Omental fat pad (tissue), 3 donors: ENCODE measurements at regions not wholly inside any gene's neighbourhood (a gene's known extent, or its start where the extent isn't known, plus 50 kb on each side); places are given as distances from the start of the nearest gene placed in this dataset.

Experiments used
- ATAC-seq: fragments of 150-250 bp; one replicate; pipeline ENCODE4 v1.9.1; 2016; ENCODE audit warnings: mild to moderate bottlenecking, moderate library complexity; ENCODE audit not compliant: low FRiP score
- DNase-seq: peaks from one replicate; pipeline ENCODE4 v3.0.0-alpha.2; 2019; ENCODE audit warnings: low spot score
- TF ChIP-seq, protein P1 (sequence below), 3 donors: fragments of 450-650 bp; IDR thresholded peaks; one replicate each; pipeline ENCODE4 v1.5.1; 2016 to 2017; ENCODE audit warnings: antibody characterized with exemption in 3 of 3, mild to moderate bottlenecking in 3 of 3, moderate library complexity in 2 of 3

- ATAC-seq, result no peak
- TF ChIP-seq, protein P1, sequence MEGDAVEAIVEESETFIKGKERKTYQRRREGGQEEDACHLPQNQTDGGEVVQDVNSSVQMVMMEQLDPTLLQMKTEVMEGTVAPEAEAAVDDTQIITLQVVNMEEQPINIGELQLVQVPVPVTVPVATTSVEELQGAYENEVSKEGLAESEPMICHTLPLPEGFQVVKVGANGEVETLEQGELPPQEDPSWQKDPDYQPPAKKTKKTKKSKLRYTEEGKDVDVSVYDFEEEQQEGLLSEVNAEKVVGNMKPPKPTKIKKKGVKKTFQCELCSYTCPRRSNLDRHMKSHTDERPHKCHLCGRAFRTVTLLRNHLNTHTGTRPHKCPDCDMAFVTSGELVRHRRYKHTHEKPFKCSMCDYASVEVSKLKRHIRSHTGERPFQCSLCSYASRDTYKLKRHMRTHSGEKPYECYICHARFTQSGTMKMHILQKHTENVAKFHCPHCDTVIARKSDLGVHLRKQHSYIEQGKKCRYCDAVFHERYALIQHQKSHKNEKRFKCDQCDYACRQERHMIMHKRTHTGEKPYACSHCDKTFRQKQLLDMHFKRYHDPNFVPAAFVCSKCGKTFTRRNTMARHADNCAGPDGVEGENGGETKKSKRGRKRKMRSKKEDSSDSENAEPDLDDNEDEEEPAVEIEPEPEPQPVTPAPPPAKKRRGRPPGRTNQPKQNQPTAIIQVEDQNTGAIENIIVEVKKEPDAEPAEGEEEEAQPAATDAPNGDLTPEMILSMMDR (IDR thresholded peaks at IDR 0.05), result no peak
- DNase-seq, result no peak
Measured at GRCh38 chr15:37652646-37653417, 281.6 kb upstream of the TMCO5A start.

DNA sequence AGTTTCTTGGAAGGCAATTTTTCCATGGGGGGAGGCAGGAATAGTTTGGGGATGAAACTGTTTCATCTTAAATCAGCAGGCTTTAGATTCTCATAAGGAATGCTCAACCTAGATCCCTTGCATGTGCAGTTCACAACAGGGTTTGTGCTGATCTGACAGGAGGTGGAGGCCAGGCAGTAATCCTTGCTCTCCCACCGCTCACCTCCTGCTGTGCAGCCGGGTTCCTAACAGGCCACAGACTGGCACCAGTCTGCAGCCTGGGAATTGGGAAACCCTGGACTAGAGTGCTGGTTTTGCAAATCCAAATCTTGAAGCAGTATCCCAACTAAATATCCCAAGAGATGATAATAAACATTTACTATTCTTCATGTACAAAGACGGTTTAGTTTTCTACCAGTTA is 256.3 kb upstream of the TMCO5A start:
- ATAC-seq (no peak), DNase-seq (no peak)
- TF ChIP-seq, protein P1 (IDR thresholded peaks at IDR 0.05), result no peak

DNA sequence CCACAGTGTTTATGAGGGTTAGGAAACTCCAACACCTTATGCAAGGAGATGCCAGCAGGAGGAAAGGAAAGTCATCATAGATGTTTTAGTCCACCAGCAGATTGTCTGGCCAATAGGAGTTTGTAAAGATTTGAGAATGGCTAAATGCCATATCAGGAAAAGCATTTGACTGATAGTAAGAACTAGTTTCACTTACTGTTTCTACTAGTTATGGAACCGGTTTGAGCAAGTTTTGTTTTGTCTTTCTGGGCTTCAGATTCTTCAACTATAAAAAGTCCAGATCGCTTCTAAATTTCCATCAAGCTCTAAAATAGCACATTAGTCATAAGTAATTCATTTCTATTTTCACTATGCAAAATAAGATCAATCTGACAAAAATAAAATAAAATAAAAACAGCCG is 254.8 kb upstream of the TMCO5A start:
- TF ChIP-seq, protein P1 (IDR thresholded peaks at IDR 0.05), result no peak

GRCh38 chr15:37682304-37682703 is 252.1 kb upstream of the TMCO5A start:
- TF ChIP-seq, protein P1 (IDR thresholded peaks at IDR 0.05), result no peak
- ATAC-seq, result no peak
- no peak for DNase-seq

More for the DNA sequence above, 254.8 kb upstream of the TMCO5A start:
- ATAC-seq, result no peak
- DNase-seq, result no peak

DNA sequence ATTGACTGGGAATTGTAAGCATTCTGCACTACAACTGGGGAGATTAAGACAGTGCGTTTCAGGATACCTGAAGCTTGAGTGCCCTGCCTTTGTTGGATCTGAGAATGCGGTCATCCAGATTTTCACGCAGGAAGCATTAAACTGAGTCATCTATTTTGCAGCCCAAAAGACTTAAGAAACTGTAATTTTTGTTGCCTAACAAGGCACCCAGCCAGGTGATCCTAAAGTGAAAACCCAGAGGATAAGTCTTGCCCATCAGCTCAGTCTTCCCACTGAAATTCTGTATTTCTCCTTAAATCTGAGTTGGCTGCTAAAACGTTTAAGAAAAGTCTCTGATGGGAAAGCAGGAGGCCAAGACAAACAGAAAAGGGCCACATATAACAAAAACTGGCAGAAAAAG is 242.5 kb upstream of the TMCO5A start:
- TF ChIP-seq, protein P1 (IDR thresholded peaks at IDR 0.05), result no peak
- ATAC-seq, result no peak
- DNase-seq, result no peak

GRCh38 chr15:37693926-37694325 is 240.5 kb upstream of the TMCO5A start:
- DNase-seq, result no peak
- no peak for ATAC-seq
- TF ChIP-seq, protein P1 (IDR thresholded peaks at IDR 0.05), result no peak

GRCh38 chr15:37695719-37696118 is 238.7 kb upstream of the TMCO5A start:
- no peak for ATAC-seq
- no peak for DNase-seq
- TF ChIP-seq, protein P1 (IDR thresholded peaks at IDR 0.05), result no peak
